NCI-H187 (cell line): ENCODE measurements at regions not wholly inside any gene's neighbourhood (a gene's known extent, or its start where the extent isn't known, plus 50 kb on each side); places are given as distances from the start of the nearest gene placed in this dataset.
A peak's percentile ranks its signal among the peaks of the same experiment; 100 is the strongest.

Experiments
- DNase-seq, 2 experiments: peaks; one replicate each; lab custom pipeline; 2025; lab: John Stamatoyannopoulos, UW

GRCh38 chr6:110538416-110539160 lies 62.2 kb upstream of the SLC22A16 start:
- no peak for DNase-seq

DNA sequence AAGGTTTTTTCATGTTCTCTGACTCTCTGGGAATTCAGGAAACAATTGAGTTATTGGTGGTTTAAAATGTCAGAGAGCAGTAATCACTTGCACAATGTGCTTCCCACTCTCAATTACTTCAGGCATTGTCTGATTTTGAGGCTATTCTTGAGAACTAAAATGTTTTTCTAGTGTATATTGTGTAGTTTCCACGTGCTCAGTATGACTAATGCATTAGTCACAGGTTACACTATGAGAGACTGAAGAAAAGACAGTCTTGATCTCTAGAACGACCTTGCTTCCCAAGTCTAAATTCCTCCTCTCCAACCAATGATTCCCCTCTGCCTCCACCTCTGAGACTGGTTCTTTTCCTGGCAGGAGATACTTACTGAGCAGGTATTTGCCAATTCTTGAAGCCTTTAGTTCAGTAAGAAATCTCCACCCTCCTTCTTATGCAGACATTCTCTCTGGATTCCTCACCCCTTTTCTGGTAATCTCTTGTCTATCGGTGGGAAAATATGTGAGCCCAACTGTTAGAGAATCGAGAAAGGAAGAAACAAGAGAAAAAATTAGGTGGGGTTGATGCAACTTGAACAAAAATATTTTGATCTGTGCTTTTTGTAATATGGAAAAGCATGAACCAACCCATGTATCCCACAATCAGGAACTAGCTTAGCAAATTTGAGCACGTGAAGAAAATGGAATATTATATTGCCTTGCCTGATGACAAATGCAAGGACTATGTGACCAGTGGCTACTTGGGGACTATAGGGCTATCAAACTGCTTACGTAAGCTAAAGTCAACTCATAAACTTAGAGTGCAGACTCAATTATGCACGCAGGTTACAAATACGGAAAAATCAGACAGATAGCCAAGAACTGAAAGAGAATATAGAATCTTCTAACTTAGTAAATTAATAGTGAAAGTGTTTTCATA lies 61.1 kb upstream of the SLC22A16 start:
- no peak for DNase-seq

DNA sequence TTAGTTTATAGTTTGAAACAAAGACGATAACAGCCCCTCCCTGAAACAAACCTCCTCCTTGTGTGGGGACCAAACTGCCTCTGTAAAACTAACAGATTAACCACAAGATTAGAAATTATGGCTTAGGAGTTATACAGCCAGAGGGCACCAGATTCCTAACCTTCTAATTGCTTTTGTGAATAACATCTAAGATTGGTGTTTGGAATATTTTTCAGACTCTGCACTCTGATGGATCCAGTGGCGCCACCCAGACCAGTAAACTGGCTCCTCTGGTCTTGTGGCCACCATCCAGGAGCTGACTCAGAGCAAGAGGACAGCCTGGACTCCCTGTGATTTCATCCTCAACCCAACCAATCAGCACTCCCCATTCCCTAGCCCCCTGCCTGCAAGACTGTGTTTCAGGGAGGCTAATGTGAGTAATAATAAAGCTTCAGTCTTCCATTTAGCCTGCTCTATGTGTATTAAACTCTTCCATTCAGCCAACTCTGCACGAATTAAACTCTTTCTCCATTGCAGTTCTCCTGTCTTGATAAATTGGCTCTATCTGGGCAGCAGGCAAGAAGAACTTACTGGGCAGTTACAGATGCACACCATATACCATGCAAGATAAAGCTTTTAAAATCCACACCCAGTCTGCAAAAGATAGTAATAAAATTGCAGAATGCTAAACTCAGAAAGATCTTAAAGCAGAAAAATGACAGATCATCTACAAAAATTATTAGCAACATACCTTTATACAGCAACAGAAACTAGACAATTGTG lies 58.5 kb upstream of the SLC22A16 start:
- no peak for DNase-seq

DNA sequence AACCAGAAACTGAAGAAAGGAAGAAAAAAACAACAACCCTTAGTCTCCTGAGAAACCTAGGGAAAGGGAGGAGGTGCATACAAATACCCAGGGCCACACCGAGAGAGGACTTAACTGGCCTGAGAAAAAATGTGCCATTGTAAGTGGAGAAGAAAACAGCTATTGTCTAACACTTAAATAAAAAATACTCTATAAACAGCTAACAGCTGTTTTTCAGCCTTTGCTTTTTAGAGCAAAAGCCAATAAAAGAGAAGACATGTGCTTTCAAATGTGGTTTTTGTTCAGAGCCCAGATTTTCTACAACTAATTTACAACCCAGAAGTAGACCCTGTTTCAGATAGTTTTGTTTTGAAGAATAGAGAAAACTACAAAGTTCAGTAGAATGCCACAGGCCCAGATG lies 56.0 kb upstream of the SLC22A16 start:
- DNase-seq = no peak

DNA sequence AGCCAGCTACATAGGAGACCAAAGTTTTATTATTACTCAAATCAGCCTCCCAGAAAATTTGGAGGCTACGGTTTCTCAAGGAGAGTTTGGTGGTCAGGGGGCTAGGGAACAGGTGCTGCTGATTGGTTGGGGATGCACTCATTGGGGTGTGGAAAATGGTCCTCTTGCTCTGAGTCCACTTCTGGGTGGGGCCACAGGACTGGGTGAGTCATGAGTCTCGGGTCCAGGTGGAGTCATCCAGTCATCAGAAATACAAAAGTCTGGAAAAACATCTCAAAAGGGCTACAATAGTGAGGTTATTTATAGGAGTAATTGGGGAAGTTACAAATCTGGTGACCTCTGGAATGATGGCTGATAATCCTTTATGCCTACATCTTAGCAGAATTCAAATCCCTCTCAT lies 54.3 kb upstream of the SLC22A16 start:
- DNase-seq = no peak

GRCh38 chr6:110529907-110530306 lies 53.5 kb upstream of the SLC22A16 start:
- DNase-seq = no peak

- DNase-seq = no peak
Observed at GRCh38 chr6:110529355-110529754, 52.9 kb upstream of the SLC22A16 start.

GRCh38 chr6:110528930-110529325 lies 52.5 kb upstream of the SLC22A16 start:
- DNase-seq = no peak

GRCh38 chr6:110528101-110528929 lies 51.9 kb upstream of the SLC22A16 start:
- peak in 1 of 2 experiments; percentile 20 for DNase-seq

DNA sequence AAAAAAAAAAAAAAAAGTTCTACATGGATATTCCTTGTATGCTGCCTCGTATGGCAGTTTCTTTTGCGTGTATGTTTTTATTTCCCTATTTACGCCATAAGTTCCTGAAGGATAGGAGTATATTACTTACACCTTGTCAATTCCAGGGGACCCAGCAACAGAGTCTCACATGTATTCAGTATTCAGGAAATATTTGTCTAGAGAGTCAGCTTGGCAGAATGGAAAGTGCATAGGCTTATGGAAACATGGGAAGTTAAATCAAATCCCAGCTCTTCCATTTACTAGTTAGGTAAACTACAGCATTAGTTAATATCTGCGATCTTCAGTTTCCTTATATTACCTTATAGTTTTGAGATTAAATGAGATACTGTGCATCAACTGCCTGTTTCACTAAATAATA lies 51.1 kb upstream of the SLC22A16 start:
- DNase-seq = no peak

DNA sequence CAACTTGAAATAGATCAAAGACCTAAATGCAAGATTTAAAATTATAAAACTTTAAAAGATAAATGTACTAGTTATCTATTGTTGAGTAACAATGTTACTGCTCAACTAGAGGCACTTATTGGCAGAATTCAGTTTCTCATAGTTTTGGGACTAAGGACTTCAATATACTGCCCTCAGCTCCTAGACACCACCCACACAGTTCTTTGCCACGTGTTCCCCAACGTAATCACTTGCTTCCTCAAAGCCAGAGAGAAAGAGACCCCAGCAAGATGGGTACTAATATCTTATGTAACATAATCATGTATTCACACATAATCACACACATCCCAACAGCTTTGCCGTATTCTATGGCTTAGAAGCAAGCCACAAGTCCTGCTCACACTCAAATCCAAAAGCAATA lies 50.3 kb upstream of the SLC22A16 start:
- DNase-seq = no peak
